D341Med (cell line): ENCODE measurements at regions not wholly inside any gene's neighbourhood (a gene's known extent, or its start where the extent isn't known, plus 50 kb on each side); places are given as distances from the start of the nearest gene placed in this dataset.
"Not testable (repeated sequence)": the region's sequence is repeated elsewhere in the genome, so short reads cannot be mapped to it uniquely, and the experiment has no call there.

ENCODE experiments used
- DNase-seq: peaks from one replicate; pipeline ENCODE4 v3.0.0; 2012; ENCODE audit warnings: low spot score

DNA sequence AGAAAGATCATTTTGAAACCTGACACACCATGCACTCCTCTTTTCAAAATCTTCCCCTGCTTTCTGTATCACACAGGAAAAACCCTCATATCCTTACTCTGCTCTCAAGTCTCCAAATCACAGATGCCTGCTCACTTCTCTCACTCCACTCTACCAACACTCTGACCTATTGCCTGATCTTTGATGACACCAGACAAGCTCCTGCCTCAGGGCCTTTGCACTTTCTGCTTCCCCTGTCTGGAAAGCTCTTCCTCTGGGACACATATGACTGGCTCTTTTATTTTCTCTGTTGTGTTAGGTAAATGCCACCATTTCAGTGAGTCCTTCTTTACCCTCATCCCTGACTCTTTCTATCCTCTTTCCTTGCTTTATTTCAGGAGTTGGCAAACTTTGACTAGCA lies 1300.7 kb upstream of the ZEB2 start:
- DNase-seq = no peak

DNA sequence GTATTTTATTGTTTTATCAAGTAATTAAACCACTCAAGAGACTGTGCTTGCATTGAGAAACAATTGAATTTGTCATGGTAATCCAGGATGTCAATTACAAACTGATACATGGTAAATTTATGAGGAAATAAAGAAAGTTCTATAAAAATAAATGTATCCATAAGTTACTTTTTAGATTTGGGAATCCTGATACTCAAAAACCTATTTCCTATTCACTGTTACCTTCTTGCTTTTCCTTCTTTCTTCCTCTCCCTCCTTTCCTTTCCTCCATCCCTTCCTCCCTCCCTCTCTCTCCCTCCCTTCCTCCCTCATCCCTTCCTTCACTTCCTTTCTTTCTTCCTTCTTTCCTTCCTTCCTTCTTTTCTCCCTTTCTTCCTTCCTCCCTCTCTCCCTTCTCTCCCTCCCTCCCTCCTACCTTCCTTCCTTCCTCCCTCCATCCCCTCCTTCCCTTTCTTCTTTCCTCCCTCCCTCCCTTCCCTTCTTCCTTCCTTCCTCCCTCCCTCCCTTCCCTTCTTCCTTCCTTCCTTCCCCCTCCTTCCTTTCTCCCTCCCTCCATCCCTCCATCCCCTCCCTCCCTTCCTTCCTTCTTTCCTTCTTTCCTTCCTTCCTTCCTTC lies 1299.1 kb upstream of the ZEB2 start:
- DNase-seq = no peak

DNA sequence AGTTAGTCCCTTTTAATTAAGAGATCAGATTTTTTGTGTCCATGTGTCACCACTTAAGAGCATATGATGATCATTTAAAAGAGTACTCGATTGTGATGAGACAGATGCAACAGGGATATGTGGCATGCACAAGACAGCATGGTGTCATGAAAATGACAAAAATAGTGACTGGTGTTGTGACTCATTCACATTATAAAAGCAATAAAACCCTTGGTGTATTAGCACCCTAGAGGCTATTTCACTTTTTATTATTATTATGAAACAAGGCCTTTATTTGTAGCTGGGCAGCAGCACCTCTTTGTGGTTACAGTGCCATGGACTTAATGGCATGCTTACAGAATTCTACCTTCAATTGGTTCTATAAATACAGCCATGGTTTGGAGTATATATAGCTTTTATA lies 1296.0 kb upstream of the ZEB2 start:
- DNase-seq = no peak

DNA sequence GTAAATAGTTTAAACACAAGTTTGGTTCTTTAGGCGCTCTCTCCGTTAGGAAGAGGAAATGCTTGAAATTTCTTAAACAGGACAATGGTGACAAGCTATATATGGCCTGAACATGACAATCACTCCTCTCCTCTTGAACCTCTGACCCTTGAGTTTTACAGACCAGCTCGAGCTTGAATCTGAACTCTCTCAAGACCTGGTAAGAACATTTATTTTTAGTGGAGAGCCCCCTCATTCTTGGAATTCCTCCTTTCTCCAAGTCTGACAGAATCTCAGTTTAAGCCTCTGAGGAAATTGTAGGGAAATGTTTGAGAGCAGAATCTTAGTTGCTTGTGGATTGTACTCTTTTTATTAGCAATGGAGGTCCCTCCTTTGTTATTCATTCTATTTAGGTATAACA lies 1293.6 kb upstream of the ZEB2 start:
- no peak for DNase-seq

DNA sequence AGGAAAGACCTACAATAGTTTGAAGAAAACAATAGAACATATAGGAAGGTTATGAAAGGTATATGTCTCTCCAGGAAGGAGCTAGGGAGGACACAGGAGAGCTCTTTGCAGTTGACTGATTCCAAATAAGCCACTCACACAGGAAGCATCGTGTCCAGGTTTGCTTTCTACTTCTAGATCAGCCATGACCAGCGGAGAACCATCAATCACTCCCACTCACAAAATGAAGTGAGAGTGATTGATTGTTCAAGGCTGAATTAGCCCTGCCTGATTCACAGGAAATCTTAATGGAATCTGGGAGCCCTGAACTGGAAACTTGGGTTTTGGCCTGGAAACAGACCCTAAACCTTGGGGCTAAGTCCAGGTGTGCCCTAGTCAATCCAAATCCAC lies 1292.2 kb upstream of the ZEB2 start:
- DNase-seq = no peak

DNA sequence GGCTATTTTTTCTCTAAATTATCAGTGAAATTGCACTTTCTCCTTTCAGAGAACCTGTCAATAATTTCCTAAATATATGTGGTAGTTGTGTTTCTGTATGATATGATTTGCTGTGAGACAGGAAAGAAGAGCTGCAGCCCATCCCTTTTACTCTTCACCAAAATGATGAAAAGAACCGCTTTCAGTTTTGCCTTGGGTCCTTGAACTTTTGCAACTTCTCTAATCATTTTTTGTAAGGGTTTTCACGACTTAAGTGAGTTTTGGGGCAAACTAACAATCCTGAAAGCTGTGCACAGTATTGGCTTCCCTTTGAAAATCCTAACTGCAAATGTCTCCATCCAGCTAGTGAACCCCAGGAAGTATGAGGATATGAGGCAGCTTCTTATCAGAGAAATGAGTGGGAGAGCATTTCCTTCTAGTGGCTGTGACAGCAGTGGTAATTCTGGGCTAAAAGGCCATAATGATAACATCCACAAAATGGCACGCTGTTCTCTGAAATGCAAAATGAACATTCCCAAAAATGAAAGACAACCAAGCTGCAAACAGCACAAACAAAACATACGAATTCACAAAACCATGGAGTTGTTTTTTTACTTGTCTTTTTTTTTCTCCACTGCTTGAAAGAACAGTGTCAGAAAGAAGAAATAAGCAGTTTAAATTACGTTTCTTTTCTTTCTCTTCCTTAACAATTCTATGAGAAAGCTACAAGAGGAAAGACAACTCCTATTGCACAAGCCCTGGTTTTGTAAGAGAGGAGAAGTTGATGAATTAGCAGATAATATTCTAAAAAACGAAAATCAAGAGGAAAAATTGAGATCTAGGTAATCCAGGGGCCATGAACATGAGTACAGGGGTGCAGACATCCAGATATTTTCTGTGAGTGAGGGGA lies 1291.6 kb upstream of the ZEB2 start:
- no peak for DNase-seq

DNA sequence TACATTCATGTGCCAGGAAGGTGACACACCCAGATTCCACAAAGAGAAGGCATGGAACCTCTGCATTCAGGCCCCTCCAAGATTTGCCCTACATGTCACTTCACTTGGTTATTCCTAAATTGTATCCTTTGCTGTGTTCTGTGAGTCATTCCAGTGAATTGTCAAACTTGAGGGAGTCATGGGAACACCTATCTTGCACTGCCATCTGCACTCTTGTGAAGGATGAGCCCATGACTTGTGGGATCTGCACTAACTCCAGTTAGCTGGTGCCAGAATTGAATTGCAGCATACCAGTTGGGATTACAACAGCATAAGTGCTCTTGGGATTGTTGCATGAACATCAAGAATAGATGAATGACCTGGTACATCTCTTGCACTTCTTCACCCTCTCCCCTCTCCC lies 1288.0 kb upstream of the ZEB2 start:
- DNase-seq = no peak

DNA sequence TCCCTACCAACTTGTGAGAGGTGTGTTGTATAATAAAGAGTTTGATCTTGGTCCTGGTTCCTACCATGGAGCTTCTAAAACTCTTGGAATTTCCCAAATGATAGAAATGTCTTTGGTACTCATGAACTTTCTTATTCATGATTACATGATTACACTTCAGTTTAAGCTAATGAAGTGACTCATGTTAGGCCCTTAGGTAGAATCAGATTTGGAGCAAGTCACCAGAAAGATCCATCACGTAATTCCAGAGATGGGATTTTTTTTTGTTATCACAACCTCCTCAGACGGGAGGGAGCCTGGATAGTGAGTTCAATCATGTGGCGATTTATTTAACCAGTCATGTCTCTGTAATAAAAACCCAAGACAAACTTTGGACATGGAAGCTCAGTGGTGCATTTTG lies 1287.6 kb upstream of the ZEB2 start:
- DNase-seq = no peak

DNA sequence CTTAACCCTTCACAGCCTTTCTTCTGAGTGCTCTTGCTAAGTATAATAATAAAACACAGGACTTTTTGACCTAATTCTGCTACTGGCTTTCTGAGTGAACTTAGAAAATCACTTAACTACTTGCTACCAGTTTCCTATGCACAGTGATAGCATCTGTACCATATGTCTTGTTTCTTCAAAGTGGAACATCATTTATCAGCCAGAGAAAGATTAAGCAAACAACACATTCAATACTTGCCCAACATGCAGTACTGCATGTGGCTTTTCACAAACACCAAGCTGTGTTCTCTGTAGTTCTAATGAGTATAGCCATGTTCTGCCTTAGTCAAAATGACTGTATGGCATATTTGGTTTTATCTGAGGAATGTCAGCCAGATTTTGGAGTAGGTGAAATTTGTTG lies 1286.6 kb upstream of the ZEB2 start:
- no peak for DNase-seq

DNA sequence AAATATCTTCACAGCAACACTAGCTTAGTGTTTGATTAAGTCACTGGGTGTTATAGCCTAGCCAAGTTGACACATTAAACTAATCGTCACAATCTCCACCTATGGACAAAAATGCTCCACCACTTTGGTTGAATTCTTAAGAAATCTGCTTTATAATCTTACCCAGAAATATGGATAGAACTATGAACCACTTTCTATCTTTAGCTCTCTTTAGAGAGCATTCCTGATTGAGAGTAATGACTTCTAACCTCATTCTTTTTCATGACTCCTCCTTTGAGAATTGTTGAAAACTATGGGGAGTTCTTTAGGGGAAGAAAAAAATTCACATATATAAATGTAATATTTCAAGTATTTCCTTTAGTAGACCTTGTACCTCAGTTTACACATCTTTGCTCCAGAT lies 1282.2 kb upstream of the ZEB2 start:
- no peak for DNase-seq

DNA sequence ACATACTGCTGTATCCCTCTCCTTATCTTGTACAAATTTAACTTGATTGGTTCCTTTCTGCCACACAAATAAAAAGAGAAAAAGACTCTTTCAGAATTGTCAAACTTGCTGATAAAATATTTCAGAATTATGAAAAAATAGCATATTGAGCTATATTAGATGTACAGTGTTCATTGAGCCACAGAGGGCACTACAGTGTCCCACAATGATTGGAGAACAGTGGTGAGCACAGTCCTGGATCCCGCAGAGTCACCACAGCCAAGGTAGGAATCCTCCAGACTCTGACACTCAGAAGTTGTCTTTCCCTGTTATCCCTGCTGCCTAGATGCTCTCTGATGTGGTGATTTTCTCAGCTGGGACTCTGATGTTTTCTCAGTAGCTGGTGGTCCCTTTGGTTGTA lies 1281.3 kb upstream of the ZEB2 start:
- no peak for DNase-seq

DNA sequence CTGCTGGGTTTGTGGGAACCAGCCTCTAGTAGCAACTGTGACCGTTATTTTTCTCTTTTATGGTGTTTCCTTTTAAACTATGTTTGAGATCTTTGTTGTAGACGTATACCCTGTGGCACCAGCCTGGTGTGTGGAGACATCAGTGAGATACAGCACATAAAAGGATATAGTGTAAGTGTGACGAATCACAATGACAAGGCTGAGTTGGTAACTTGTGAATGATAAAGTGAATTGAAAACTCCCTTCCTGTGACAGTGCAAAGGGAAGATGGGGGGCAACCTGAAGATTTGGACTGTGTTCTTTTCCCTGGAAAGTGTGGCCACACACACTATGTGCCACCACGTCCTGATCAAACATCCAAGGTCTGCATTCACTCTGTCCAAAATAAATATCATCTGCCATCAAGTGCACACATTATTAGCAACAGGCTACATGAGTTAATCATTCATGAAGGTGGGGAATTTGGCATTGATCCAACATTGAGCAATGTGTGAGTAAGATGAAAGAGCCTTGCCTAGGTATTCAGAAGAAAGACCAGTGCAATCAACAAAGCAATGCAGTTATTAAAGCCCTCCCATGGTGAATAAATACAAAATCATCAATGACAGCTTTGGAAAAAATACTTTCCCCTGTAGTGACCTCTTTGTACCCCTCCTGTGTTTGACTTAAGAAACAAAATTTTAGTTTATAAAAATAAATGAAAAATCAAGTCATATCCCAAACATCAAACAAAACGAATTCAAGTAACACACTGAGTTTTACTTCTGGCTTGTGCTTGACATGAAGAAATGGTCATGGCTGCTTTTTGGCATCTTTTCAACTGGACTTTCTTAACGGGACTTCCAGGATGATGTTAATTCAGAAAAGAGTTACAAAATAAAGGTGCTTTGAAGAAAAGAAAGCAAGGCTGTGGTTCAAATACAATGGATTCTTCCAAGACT lies 1280.5 kb upstream of the ZEB2 start:
- DNase-seq = no peak

DNA sequence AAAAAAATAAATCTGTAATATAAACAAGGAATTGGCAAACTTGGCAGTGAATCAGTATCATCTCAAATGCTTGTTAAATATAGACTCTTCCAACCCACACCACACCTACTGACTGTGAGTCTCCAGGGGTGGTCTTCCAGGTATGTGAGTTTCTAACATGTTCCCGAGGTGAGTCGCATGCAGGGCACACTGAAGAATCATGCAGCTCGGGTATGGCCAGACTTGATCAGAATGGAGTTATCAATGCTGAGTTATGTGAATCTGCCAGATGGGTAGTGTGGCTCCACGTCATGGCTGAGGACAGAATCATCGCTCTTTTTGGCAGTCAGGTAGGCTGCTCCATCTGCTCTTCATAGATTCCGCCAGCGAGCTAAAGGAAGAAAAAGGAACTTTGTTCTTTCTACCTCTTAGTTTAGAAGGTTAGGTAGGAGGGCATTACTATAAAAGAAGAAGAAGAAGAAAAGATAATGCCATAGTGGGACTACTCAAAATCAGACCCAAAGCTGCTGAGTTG lies 1279.7 kb upstream of the ZEB2 start:
- DNase-seq = no peak

DNA sequence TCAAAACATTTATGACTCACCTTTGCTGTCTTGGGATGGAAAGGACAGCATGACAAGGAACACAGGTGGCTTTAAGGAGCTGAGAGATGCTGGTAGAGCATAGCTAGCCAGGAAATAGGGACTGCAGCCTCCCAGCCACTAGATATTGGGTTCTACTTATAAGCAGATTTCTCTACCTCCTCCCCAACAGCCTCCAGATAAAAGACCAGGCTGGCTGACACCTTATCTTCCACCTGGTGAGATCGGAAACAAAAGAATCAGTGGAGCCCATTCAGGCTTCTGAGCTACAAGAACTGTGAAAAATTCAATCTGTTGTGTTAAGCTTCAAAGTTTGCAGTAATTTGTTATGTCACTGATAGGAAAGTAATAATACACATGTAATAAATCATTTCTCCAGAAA lies 1278.5 kb upstream of the ZEB2 start:
- no peak for DNase-seq

DNA sequence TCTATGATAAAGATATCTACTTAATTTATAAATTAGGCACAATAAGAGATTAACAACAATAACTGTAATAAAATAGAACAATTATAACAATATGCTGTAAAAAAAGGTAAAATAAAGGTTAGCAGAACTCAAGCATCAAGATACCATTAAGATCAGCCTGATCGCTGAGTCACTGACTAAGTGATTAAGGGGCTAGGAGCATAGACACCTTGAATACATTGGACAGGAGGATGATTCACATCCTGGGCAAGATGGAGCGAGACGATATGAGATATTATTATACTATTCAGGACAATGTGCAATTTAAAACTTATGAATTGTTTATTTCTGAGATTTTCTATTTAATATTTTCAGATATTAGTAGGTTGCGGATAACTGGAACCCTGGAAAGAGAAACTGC lies 1277.8 kb upstream of the ZEB2 start:
- DNase-seq = no peak

DNA sequence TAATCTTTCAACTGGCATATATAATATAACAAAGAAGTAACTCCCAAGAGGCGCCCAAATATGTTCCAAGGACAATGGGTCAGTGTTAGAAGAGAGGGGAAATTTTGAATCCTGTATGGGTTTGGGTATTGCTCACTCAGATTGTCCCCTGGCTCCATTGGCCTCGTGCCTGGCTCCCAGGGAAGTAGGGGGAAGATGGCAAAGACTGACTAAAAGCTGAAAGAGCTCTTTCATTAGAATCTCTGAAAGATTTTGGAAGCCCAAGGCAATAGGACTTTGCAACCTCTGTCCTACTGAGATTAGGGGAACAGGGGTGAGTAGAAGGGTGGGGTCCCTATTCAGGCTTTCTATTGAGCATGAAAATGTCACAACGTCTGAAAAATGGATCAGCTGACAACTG lies 1272.8 kb upstream of the ZEB2 start:
- no peak for DNase-seq

DNA sequence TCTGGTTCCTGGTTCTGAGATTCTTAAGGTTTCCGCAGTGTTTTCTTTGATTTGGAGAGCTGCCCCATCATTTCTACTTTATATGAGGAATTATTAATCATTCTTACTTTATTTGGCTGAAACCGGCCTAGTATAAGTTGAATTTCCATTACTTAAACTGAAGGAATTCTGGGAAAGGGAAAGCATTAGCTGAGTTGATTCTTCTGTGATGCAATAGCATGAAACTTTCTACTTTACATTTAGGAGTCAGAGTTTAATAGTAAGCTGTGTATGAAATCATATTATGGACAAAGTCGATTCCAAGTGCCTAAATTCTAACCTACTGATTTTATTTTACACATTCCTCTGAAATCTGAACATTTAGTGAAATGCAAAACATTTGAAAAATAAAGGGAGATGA lies 1269.7 kb upstream of the ZEB2 start:
- DNase-seq = no peak

DNA sequence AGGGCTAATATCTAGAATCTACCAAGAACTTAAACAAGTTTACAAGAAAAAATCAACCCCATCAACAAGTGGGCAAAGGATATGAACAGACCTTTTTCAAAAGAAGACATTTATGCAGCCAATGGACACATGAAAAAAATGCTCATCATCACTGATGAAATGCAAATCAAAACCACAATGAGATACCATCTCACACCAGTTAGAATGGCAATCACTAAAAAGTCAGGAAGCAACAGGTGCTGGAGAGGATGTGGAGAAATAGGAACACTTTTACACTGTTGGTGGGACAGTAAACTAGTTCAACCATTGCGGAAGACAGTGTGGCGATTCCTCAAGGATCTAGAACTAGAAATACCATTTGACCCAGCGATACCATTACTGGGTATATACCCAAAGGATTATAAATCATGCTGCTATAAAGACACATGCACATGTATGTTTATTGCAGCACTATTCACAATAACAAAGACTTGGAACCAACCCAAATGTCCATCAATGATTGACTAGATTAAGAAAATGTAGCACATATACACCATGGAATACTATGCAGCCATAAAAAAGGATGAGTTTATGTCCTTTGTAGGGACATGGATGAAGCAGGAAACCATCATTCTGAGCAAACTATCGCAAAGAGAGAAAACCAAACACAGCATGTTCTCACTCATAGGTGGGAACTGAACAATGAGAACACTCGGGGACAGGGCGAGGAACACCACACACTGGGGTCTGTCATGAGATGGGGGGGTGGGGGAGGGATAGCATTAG lies 1267.9 kb upstream of the ZEB2 start:
- not testable (repeated sequence) for DNase-seq

DNA sequence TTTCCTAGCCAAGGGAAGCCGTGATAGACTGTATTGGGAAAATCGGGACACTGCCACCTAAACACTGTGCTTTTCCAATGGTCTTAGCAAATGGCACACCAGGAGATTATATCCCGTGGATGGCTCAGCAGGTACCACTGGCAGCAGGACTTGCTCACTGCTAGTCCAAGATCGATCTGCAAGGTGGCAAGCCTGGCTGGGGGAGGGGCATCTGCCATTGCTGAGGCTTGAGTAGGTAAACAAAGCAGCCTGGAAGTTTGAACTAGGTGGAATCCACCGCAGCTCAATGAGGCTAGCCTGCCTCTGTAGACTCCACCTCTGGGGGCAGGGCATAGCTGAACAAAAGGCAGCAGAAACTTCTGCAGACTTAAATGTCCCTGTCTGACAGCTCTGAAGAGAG lies 1262.7 kb upstream of the ZEB2 start:
- not testable (repeated sequence) for DNase-seq

DNA sequence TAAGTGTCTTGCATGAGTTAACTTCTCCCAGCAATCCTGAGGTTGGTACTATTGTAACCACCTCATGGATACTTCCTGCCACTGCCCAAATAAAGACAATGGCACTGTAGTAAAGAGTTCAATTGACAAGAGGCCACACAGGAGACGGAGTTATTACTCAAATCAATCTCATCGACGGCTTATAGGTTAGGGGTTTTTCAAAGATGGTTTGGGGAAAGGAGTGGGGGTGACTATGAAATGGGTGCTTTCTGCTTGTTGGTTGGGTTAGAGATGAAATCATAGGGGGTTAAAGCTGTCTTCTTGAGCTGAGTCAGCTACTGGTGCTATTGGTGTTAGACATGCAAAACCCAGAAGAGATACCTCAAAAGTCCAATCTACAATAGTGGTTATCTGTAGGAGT lies 1258.0 kb upstream of the ZEB2 start:
- DNase-seq = no peak

DNA sequence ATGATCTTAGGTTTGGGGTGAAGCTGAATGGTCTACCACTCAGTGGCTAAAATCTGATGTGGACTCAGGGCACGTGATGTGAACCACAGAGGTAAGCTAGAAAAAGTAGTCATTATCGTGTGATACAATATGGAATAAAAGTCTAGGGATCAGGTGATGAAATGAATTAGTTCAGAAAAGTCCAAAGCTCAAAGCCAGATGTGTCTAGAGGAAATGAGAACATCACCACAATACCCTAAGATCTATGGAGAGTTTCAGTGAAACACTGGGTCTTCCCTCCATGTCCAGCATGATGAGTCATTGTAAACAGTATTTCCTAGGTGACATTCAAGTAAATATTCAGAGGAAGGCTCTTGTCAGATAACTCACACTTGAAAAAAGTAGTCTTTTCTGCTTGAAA lies 1257.4 kb upstream of the ZEB2 start:
- DNase-seq = no peak

DNA sequence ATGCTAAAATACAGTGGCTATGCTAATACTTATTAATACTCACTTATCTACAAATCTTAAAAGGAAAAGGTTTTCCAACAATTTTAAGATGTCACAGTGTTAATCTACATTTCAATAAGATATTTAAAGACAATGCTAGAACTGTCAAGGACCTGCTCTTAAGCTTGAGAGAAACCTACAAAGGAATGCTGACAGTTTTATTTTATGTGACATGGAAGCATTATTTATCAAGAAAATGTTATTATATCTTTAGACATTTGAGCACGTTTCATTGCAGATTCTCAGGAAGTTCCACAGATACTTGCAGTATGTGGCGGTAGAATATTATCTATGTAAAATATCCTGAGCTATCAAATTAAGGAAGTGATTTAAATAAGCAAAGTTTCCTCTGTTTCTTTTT lies 1255.7 kb upstream of the ZEB2 start:
- no peak for DNase-seq
